NCI-H2196 (cell line): ENCODE measurements at regions not wholly inside any gene's neighbourhood (a gene's known extent, or its start where the extent isn't known, plus 50 kb on each side); places are given as distances from the start of the nearest gene placed in this dataset.
A peak's percentile ranks its signal among the peaks of the same experiment; 100 is the strongest.
"Not testable (repeated sequence)": the region's sequence is repeated elsewhere in the genome, so short reads cannot be mapped to it uniquely, and the experiment has no call there.

Experiments
- DNase-seq: peaks from one replicate; lab custom pipeline; 2025; ENCODE audit not compliant: unreplicated experiment; lab: John Stamatoyannopoulos, UW

DNA sequence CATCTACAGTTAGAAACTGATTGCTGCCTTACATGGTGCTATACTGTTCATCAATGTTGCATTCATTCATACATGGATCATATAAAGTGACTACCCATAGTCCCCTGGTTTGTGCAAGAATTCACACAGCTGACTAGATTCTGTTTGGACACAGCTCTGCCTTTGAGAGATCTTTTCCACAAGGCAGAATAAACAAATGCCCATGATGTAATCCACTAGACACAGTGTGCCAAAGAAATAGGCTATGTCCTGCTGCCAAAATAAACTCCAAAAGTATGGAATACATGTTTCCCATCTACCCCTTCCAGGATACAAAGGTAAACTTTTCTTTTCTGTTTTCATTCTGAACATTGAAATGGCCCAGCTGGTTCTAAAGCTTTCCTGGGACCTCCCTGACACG lies 269.4 kb upstream of the CHAC2 start:
- DNase-seq = no peak

DNA sequence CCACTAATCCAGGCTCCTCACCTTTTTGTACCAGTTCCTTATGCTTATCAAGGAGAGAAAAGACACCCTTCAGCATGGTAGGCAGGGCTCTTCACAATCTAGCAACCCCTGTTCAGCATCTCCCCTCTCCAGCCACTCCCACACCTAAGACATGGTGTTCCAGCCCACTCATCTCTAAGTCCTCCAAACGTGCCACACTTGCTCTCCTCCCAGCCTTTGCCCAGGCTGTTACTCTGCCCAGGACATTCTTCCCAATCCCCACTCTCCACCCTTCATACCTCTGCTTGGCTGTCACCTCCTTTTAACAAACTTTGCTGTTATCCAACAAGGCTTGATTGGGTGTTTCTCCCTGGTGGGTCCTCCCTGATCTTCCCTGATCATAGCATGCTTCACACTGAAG lies 270.6 kb upstream of the CHAC2 start:
- DNase-seq = no peak

DNA sequence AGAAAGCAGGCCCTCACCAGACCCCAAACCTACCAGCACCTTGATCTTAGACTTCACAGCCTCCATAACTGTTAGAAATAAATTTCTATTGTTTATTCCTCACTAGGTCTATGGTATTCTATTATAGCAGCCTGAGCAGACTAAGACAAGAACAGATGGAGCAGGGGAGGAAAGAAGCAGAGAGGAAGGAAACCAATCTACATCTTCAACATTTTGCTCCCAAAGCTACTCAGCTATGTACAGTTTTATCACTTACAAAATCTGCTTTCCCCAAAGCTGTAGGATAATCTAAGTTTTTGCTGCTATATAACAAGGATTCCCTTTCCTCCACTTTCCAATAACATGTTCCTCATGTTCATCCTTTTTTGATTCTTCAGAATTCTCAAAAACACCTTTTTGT lies 274.4 kb upstream of the CHAC2 start:
- DNase-seq = no peak

DNA sequence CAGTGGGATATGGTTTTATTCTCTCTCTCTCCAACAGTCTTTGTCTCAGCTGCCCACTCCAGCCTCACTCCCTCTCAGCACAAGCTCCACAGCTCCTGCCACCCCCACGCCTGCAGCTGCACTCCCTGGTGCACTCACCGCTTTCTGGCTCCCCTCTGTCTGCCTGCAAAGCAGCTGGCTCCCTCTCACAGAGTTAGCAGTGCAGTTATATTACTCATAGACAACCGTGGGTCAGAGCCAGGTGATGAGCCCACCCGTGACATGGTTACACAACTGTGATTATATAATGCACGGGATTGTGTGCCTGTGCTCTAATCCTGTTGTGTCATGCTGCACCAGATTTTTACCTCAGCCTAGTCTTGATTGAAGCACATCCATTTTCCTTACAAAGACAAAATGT lies 276.9 kb upstream of the CHAC2 start:
- no peak for DNase-seq

DNA sequence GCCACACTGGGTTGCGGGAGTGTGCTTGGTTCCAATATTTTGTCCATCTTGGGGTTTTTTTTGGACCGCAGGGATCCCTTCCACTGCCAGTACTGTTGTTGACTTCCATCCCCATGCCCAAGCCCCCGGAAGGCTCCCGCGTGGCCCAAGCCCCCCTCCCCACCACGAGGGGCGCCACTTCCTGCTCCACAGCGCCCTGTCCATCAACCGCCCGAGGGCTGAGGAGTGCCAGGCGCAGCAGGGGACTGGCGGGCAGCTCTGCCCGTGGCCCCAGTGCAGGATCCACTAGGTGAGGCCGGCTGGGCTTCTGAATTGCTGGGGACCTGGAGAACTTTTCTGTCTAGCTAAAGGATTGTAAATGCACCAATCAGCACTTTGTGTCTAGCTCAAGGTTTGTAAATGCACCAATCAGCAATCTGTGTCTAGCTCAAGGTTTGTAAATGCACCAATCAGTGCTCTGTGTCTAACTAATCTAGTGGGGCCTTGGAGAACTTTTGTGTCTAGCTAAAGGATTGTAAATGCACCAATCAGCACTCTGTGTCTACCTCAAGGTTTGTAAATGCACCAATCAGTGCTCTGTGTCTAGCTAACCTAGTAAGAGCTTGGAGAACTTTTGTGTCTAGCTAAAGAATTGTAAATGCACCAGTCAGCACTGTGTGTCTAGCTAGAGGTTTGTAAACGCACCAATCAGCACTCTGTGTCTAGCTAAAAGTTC lies 281.3 kb upstream of the CHAC2 start:
- not testable (repeated sequence) for DNase-seq

DNA sequence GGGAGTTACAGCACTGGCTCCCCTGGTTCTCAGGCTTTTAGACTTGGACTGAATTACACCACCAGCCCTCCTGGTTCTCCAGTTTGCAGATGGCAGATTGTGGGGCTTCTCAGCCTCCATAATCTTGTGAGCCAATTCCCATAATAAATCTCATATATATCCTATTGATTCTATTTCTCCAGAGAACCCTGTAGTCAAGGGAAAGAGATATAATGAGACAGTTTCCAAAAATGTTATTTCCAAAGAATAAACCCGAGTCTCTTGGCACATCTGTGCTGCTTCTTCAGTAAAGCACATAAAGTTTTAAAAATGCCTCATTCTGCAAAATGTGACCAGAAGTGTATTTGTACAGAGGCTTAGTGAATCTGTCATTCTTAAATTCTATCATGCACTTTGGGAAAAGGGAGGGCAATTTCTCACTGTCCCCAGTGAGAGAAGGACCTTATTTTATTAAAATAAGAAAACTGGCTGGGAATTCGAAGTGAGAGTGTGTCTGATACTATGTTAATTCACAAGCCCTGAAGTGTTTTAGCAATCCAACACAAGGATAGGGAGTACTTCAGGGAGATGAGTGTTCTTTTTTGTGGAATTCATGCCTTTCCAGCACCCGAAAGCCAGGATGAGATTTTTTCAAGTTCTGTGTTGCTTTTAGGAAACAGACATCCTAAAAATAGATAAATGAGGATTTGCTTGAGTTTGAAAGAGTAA lies 282.4 kb upstream of the CHAC2 start:
- DNase-seq = no peak

DNA sequence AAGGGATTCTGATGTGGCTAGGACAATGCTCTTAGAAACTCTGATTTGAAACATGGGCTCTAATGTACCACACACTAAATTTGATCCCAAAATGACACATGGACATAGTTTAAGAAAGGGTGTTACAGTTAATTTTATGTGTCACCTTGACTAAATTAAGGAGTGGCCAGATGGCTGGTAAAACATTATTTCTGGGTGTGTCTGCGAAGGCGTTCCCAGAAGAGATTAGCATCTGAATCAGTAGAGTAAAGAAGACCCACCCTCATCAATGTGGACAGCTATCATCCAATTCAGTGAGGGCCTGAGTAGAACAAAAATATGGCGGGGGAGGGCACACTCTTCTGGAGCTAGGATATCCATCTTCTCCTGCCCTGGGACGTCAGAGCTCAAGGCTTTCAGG lies 283.1 kb upstream of the CHAC2 start:
- DNase-seq = no peak

DNA sequence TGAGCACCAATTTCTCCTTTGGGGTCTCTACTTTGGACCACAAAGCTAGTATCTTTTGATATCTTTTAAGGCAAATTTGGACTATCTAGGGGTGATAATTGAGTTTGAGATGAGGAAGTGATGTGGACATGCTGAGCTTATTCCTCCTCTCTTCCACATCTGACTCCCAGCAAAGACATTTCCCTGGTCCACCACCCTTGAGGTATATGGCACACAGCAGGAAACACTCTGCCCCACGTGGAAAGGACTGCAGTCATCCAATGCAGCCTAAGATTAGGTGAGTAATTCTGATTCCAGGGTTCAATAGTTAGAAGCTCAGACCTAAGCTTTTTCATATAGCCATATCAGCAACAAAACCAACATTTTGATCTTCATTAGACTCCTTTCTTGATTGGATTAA lies 290.1 kb upstream of the CHAC2 start:
- no peak for DNase-seq

DNA sequence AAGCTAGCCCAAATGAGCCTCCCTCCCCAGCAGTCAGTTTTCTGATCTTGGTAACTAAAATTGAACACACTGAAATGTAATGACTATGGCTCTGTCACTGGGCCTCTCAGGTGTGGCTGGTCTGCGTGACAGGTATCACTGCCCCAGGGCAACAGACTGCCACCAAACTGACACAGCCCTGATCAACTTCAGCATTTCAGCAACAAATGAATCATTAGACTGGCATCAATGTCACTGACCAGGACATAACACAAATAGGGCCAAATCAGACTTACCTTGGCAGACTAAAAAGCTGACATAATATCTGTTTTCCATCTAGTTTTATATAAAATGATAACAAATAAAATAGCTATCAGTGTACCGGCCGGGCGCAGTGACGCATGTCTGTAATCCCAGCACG lies 290.8 kb upstream of the CHAC2 start:
- no peak for DNase-seq

DNA sequence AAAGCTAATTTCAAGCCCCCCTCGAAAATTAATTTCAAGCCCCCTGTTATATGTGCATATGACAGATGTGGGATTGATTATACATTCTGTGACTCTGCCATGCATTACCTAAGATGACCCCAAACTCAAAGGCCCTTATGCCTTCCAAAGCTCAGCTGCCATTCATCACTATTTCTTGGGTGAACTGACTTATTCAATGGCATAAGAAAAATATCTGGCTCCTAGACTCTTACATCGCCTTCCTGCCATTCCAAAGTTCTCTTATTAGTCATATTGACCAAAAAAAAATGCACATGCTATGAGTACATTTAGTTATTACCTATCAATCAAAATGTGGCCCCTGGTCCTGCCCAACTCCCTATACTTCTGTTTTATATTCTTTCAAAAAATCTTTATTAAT lies 291.8 kb upstream of the CHAC2 start:
- DNase-seq = no peak

DNA sequence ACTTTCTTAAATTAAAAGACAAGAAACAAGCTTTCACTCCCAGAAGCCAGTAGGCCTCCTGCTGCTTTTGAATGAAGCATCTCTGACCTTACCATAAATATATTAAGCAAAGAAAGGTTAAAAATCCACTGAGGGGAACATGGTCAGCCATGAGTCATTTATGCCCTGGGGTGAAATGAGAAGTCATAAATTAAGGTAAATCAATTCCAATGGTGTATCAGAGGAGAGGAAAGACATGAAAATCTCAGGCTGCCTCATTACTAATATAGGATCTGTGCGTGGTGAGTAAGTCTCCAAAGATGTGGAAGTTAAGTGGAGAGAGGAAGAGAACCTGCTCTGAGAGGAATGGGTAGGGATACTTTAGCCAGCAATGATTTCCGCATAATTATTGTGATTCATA lies 292.3 kb upstream of the CHAC2 start:
- no peak for DNase-seq

DNA sequence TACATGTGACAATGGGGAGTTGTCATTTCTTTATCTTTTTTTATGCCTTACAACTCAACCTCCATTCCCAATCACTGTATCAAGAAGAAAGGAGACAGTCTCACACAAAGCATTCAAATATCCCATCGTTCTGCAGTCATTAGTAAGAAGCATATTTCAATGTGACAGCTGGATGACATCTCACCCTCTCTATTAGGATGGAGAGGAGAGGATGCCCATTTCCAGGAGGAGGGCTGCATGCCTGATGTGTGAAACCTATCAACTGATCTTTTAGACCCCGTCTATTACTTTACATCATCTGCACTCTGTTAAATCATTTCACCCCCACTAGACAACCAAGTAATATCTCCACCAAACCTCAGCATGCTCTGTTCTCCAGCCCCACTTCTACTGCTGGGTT lies 292.7 kb upstream of the CHAC2 start:
- no peak for DNase-seq

DNA sequence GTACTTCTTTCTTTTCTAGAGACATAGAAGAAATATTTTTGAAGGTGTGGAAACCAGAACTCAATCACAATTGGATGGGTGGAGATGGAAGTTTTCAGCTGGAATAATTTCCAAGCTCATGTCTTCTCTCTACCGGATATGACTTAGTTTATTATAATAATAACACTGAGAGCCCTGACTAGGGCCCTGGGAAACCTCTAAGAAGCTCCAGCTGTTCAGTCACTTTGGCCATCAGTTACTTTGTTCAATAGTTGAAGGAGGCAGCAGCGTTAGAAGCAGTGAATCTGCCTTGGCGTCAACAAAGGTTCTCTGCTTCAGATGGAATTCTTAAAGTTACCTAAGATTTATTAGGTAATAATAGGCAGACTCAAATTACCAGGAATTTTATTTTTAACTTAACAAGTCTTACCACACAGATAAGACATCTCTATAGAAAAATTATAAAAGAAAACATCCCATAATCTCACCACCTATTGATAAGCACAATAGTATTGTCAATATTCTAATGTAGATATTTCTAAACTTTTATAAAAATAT lies 293.8 kb upstream of the CHAC2 start:
- no peak for DNase-seq

DNA sequence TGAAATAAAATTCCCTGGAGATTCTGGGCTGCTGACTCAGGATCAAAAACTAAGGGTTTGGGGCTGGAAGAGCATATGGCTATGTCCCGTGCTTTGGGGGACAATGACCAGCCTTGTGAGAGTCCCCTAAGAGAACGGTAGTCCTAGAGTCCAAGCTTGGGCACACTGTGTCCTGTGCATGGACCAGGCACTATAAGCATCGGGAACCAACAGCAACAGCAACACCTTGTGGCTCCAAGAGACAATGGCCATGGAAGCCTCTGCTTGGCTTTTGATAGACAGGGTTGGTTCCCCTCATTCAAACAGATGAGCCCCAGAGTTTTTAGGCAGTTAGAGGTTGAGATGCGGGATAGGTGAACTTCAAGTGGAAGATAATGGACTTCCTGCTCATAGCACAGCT lies 294.4 kb upstream of the CHAC2 start:
- peak; percentile 3 for DNase-seq

DNA sequence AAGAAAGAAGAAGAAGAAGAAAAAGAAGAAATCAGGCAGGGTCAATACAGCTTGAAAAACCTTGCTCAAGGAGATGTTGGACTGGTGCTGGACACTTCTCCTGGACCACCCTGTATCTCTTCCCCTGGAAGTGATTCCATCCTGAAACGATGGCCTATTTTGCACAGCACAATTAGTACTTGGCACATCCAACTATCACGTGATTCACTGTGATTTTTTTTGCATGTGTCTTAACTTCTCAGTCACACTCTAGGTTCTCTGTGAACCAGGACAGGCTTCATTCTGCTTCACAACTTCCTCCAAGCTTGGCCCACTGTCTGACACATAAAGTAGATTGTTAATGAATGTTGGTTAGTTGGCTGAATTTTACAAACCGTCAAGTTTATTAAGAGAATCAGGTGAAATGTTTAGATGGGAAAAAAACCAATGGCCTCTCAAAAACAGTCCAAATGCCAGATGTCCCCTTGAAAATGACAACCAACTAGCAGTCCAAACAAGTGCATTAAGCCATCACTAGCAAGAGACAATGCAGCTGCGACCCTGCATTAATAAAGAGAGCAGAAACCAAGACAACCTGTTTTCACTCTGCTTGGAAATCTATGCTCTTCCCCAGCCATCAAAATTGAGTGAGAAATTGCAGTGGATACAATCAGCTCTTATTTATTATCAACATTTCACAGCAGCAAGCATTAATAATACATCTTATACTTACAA lies 300.0 kb upstream of the CHAC2 start:
- no peak for DNase-seq

DNA sequence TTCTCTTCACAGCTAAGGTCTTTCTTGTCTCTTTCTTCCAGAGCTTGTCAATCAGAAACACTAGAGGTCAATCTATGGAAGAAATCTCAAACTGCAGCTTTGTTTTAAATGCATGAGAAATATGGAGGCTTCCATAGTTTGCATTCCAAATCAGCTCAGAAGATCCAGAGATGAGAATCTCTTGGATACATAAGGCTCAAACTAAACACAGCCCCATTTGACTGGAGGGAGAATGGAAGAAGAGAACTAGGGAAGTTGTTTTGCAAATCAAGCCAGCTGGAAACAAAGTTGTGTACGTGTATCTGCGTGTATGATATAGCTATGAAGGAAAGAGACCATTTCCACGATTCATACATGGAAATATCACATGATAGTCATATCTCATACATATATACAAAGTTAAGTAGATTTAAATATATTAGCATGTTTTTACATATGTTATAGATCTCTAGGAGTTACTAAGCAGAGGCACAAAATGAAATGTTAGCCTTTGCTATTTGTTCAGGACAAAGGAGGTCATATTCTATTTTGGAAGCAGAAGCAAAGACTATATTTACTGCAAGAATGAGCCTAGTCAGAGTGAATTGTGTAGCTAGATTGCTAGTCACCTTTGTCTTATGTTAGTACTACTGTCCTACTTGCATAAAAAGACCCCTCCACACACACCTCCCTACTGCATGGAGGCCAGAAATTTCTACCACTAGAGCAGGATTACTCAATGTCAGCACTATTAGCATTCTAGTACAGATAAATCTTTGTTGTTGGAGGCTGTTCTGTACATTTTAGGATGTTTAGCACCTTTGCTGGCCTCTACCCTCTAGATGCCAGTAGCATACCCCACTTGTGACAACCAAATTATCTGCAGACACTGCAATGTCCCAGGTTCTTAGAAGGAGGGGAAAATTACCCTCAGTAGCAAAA lies 303.5 kb upstream of the CHAC2 start:
- no peak for DNase-seq

DNA sequence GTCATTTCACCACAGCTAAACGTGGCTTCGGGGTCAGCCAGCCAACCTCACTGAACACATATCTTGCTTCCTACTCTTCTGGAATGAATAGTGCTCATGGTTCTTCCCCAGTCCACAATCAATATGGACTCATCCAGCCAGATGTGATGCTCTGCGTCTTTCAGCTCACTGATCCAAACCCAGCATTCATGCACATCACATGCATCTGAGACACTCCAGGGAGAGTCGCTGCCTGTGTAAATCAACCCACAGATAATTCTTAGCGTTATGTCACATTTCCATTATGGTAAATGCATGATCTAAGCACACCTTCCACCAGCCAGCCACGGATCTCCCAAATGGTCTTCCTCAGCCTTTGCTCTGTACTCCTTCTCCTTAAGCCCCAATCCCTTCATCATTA lies 306.7 kb upstream of the CHAC2 start:
- no peak for DNase-seq

DNA sequence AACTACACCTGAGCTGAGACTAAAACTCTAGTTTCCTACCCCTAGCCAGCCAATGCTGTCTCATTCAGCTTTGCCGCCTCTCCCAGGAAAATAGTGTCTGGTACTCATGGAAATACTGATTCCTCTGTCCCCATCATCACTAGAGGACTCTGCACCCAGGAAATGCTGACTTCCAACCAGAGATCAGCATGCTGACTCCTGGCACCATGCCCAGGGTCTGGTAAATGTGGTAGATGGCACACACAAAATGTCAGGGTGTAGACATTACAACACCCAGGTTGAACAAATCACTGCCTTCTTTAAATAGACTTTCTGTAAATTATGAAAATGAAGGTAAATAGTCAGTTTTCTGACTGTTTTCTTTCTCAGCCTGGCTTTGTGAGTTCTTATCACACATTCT lies 307.3 kb upstream of the CHAC2 start:
- no peak for DNase-seq

DNA sequence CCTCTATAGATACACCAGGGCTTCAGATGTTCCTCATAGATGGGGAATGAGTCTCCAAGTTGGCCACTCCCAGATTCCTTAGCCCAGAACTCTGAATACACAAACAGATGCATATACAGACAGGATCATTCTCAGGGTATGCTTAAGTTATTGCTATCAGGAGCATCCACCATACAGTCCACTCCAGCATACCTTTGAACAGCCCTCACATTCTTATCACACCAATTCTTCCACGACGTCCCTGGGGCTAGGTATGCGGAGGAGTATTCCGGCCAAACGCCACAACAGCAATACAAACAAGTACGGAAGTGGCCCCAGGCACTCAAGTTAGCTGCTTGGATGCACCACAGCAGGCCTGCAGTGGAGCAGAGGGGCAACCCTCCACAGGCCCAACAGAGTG lies 312.5 kb upstream of the CHAC2 start:
- DNase-seq = no peak

DNA sequence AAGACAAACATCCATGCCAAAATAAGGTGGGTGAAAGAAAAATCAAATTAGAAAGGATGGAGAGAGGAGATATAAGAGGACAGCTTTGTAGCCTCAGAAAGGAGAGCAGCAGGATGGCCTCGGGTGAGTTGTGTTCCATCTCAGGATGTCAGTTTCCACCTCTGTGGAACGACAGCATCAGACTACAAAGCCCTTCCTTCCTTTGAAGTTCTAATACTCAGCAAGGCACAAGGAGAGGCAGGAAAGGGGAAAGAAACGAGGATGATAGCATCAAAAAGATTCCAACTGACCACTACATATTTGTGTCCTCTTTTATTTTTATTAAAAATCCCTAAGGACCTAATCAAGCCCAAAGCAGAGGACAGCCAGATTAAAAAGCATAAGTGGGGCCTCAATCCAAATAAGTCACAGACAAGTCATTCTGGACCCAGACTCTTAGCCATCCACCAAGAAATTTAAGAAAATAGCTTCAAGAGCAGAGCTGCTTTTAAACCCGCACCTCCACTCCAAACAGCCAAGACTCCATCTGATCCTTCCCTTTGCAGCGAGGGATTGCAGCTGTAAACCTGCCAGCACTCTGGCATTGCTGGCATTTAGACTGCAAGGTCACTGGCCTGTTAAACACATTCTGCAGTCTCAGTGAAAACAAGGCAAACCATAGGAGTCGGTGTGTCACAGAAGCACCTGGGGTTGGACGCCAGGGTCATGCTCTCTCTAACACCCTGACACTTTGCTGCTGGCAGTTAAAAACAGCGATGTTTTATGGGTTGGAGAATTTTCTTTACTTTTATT lies 314.5 kb upstream of the CHAC2 start:
- no peak for DNase-seq
